Astrocyte of the cerebellum (primary cell): ENCODE measurements at regions not wholly inside any gene's neighbourhood (a gene's known extent, or its start where the extent isn't known, plus 50 kb on each side); places are given as distances from the start of the nearest gene placed in this dataset.

Experiments used
- DNase-seq: peaks from one replicate; pipeline ENCODE4 v3.0.0-alpha.2; 2011; ENCODE audit warnings: low read depth
- H3K4me3 ChIP-seq: 2 replicates; pipeline ENCODE4 v1.5.1; 2011; ENCODE audit warnings: mild to moderate bottlenecking, low read depth, low read length, moderate library complexity
- in situ Hi-C: cut with HindIII; loops from 2 replicates; pipeline ENCODE4 v1.10.0; 2017; ENCODE audit warnings: low sequenced_read_pairs
- TF ChIP-seq, protein P1 (sequence below): IDR thresholded peaks from 2 replicates; pipeline ENCODE4 v1.5.1; 2012; ENCODE audit warnings: low read length, low read depth, moderate library complexity, mild to moderate bottlenecking; ENCODE audit errors: missing control alignments

- in situ Hi-C loops: no loop called here
- TF ChIP-seq, protein P1, sequence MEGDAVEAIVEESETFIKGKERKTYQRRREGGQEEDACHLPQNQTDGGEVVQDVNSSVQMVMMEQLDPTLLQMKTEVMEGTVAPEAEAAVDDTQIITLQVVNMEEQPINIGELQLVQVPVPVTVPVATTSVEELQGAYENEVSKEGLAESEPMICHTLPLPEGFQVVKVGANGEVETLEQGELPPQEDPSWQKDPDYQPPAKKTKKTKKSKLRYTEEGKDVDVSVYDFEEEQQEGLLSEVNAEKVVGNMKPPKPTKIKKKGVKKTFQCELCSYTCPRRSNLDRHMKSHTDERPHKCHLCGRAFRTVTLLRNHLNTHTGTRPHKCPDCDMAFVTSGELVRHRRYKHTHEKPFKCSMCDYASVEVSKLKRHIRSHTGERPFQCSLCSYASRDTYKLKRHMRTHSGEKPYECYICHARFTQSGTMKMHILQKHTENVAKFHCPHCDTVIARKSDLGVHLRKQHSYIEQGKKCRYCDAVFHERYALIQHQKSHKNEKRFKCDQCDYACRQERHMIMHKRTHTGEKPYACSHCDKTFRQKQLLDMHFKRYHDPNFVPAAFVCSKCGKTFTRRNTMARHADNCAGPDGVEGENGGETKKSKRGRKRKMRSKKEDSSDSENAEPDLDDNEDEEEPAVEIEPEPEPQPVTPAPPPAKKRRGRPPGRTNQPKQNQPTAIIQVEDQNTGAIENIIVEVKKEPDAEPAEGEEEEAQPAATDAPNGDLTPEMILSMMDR: no peak
- no peak overlapping the region for H3K4me3 ChIP-seq
- no peak for DNase-seq
Measured at GRCh38 chr5:9920697-9921096, 290.5 kb upstream of the TAS2R1 start.

- in situ Hi-C loops: no loop called here
Measured at GRCh38 chr5:9919306-9920030, 289.3 kb upstream of the TAS2R1 start.

DNA sequence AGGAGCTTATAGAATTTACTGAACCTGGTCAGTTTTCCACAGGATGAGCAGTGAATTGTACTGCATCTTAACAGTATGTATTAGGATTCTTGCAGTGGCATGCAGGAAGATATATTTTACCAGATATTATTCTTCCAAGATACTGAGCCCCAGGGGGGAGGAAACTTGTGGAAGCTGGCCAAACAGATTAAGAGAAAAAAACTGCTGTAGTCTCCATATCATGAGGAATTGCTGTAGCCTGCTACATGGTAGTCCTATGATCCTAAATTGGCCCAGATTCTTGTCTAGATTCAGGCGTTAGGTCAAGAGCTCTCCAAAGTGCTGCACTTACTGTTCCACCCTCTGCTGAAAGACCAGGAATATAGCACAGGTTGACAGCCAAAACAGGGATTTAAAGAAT is 275.5 kb upstream of the TAS2R1 start:
- TF ChIP-seq, protein P1: no peak
- DNase-seq: no peak
- no peak overlapping the region for H3K4me3 ChIP-seq
- in situ Hi-C loops: no loop called here

More at GRCh38 chr5:9919306-9920030, 289.3 kb upstream of the TAS2R1 start:
- no peak for DNase-seq
- TF ChIP-seq, protein P1: no peak
- no peak overlapping the region for H3K4me3 ChIP-seq

- TF ChIP-seq, protein P1: no peak
- in situ Hi-C loops: no loop called here
- DNase-seq: peak; percentile 72
- H3K4me3 ChIP-seq: no peak overlapping the region
Measured at GRCh38 chr5:9903801-9904200, 273.6 kb upstream of the TAS2R1 start.

- no peak for DNase-seq
- TF ChIP-seq, protein P1: peak; percentile 53
- in situ Hi-C loops: no loop called here
- H3K4me3 ChIP-seq: no peak overlapping the region
Measured at GRCh38 chr5:9898319-9898718, 268.2 kb upstream of the TAS2R1 start.

- in situ Hi-C loops: no loop called here
- H3K4me3 ChIP-seq: no peak overlapping the region
- TF ChIP-seq, protein P1: no peak
- no peak for DNase-seq
Measured at GRCh38 chr5:9895302-9895645, 265.1 kb upstream of the TAS2R1 start.
